ENCODE measurements at regions not wholly inside any gene's neighbourhood (a gene's known extent, or its start where the extent isn't known, plus 50 kb on each side); places are given as distances from the start of the nearest gene placed in this dataset.

DNA sequence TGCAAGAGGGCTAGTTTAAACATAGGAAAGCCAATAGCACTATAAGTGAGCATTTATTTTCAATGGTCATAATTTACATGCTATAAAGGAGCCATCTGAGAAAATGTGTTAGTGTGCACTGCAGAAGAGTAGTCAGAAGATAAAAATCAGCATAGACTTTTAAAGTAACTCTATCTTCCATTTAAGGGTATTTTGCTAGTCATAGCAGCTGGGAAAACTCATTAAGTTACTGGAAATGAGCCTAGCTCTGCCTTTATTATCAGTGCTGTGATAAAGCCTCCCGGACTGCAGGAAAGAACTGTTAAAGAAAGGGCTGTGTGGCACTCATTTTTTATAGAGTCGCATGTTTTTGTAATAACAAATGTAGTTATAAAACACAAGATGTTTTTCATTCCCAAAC is 825.8 kb upstream of the POM121L12 start:
- TF ChIP-seq EZH2 (IDR thresholded peaks at IDR 0.05; ENCODE audit: insufficient read depth, low read length), result no peak
- TF ChIP-seq, protein P1, sequence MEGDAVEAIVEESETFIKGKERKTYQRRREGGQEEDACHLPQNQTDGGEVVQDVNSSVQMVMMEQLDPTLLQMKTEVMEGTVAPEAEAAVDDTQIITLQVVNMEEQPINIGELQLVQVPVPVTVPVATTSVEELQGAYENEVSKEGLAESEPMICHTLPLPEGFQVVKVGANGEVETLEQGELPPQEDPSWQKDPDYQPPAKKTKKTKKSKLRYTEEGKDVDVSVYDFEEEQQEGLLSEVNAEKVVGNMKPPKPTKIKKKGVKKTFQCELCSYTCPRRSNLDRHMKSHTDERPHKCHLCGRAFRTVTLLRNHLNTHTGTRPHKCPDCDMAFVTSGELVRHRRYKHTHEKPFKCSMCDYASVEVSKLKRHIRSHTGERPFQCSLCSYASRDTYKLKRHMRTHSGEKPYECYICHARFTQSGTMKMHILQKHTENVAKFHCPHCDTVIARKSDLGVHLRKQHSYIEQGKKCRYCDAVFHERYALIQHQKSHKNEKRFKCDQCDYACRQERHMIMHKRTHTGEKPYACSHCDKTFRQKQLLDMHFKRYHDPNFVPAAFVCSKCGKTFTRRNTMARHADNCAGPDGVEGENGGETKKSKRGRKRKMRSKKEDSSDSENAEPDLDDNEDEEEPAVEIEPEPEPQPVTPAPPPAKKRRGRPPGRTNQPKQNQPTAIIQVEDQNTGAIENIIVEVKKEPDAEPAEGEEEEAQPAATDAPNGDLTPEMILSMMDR (IDR thresholded peaks at IDR 0.05; ENCODE audit: insufficient read depth, low read depth, low read length), result no peak

Measured in astrocyte (in vitro differentiated cells and primary cell).